Stomach (tissue), 8 donors: ENCODE measurements at regions not wholly inside any gene's neighbourhood (a gene's known extent, or its start where the extent isn't known, plus 50 kb on each side); places are given as distances from the start of the nearest gene placed in this dataset.
"Not testable (repeated sequence)": the region's sequence is repeated elsewhere in the genome, so short reads cannot be mapped to it uniquely, and the experiment has no call there.

Source experiments
- DNase-seq, 2 donors: peaks; one replicate each; pipeline versions ENCODE4 v3.0.0 to v3.0.0-alpha.2; 2013 to 2019
- H3K27ac ChIP-seq, 5 donors: fragments of 200-600 bp in 4 of 5; sonication (generic) in 4 of 5; one replicate each; pipeline ENCODE4 v1.5.1; 2013 to 2019; ENCODE audit warnings: mild to moderate bottlenecking in 1 of 5, moderate library complexity in 1 of 5
- H3K27me3 ChIP-seq, 3 donors: fragments of 200-600 bp; sonication (generic); one replicate each; pipeline ENCODE4 v1.5.1; 2017 to 2019; ENCODE audit warnings: mixed run types in 1 of 3
- H3K36me3 ChIP-seq, 4 donors: fragments of 200-600 bp; sonication (generic); 1 replicate in 3 of 4; 2 replicates in 1 of 4; pipeline ENCODE4 v1.5.1; 2016 to 2019
- H3K4me1 ChIP-seq, 4 donors: fragments of 200-600 bp; sonication (generic); one replicate each; pipeline ENCODE4 v1.5.1; 2016 to 2019
- H3K4me3 ChIP-seq, 4 donors: fragments of 200-600 bp; sonication (generic) in 3 of 4; one replicate each; pipeline ENCODE4 v1.5.1; 2016 to 2019; ENCODE audit warnings: mild to moderate bottlenecking in 1 of 4
- H3K9me3 ChIP-seq, 4 donors: fragments of 200-600 bp; sonication (generic); one replicate each; pipeline ENCODE4 v1.5.1; 2016 to 2019
- EP300 ChIP-seq: sonication (generic); formaldehyde crosslinking; IDR thresholded peaks from one replicate; pipeline ENCODE4 v1.6.1; 2017; ENCODE audit warnings: antibody characterized with exemption
- POLR2A ChIP-seq, 4 donors: fragments of 450-650 bp; IDR thresholded peaks; one replicate each; pipeline ENCODE4 v1.6.1; 2016; ENCODE audit warnings: antibody characterized with exemption in 4 of 4, control low read depth in 2 of 4, mild to moderate bottlenecking in 1 of 4, moderate library complexity in 1 of 4
- POLR2AphosphoS5 ChIP-seq, 3 donors: sonication (generic); formaldehyde crosslinking; IDR thresholded peaks; one replicate each; pipeline ENCODE4 v1.6.1; 2016; ENCODE audit warnings: antibody characterized with exemption in 3 of 3
- WGBS, 5 donors: extraction: QIAGEN DNeasy Blood & Tissue Kit in 3 of 5; methylation state at CpG; one replicate each; pipeline versions ENCODE4 v1.1.5 to v1.1.7; 2013 to 2018; 5-methylcytosine and 5-hydroxymethylcytosine counted together
- intact Hi-C: fragments of 100-400 bp; cut with DNase I; formaldehyde crosslinking; loops from one replicate; pipeline ENCODE4 v1.15.1; 2023; ENCODE audit warnings: low total_unique reads
- TF ChIP-seq, protein P1 (sequence below), 7 experiments: fragments of 450-650 bp in 4 of 7; fragments of 200-600 bp in 3 of 7; sonication (generic) in 3 of 7; IDR thresholded peaks; one replicate each; pipeline ENCODE4 v1.5.1; 2016 to 2019; ENCODE audit warnings: antibody characterized with exemption in 7 of 7, control low read depth in 2 of 7, mild to moderate bottlenecking in 1 of 7
- donor health status: healthy with polysubstance abuse.
- donor health status: Bipolar disorder and iron deficiency.
- donor health status: healthy.

GRCh38 chr13:57899096-57899495, 267.6 kb downstream of the PCDH17 start:
- peaks cover 0 to 21% (median 0%) of the 10 kb centered on the region in 4 donors for H3K9me3 ChIP-seq
- H3K4me3 ChIP-seq, result no peak overlapping the region
- intact Hi-C loops, result no loop called here
- TF ChIP-seq POLR2AphosphoS5 (IDR thresholded peaks at IDR 0.05) (no peak), EP300 (no peak)
- TF ChIP-seq, protein P1, sequence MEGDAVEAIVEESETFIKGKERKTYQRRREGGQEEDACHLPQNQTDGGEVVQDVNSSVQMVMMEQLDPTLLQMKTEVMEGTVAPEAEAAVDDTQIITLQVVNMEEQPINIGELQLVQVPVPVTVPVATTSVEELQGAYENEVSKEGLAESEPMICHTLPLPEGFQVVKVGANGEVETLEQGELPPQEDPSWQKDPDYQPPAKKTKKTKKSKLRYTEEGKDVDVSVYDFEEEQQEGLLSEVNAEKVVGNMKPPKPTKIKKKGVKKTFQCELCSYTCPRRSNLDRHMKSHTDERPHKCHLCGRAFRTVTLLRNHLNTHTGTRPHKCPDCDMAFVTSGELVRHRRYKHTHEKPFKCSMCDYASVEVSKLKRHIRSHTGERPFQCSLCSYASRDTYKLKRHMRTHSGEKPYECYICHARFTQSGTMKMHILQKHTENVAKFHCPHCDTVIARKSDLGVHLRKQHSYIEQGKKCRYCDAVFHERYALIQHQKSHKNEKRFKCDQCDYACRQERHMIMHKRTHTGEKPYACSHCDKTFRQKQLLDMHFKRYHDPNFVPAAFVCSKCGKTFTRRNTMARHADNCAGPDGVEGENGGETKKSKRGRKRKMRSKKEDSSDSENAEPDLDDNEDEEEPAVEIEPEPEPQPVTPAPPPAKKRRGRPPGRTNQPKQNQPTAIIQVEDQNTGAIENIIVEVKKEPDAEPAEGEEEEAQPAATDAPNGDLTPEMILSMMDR (IDR thresholded peaks at IDR 0.05), result no peak
- no peaks in the 10 kb centered on the region for H3K27me3 ChIP-seq
- no peaks in the 10 kb centered on the region for H3K36me3 ChIP-seq
- peak in 1 of 2 donors; percentile 5 for DNase-seq
- 81 to 89% (median 87%) methylated on average over 4 of the region's 4 CpGs for WGBS, 5 donors
- H3K27ac ChIP-seq, result no peak overlapping the region
- no peaks in the 10 kb centered on the region for H3K4me1 ChIP-seq

DNA sequence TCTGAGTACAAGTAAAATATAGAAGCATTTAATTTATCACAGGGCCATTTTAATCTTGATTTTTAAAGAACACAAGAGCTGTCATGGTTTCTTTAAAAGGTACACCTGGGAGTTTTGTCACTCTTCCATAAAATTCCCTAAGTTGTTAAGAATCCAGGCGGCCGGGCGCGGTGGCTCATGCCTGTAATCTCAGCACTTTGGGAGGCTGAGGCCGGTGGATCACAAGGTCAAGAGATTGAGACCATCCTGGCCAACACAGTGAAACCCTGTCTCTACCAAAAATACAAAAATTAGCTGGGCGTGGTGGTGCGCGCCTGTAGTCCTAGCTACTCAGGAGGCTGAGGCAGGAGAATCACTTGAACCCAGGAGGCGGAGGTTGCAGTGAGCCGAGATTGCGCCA, 278.3 kb downstream of the PCDH17 start:
- not testable (repeated sequence) for H3K27me3 ChIP-seq
- peaks cover 0 to 14% (median 2%) of the 10 kb centered on the region in 4 donors for H3K9me3 ChIP-seq

DNA sequence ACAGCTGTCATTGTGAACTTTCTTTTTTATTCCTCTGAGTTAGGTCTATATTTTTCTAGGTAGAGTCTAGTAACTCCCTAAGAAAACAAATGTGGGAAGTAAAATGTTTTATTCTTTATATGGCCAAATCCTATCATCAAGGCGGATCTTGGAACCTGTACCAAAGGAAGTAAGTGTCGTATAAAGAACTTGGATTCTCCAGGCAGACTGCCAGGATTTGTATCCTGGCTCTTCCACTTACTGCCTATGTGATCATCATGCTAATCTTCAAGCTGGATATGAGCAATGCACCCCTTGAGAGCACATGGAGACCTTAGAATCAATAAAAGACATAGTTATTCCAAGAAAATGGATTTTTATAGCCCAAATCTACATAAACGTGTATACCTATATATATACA, 286.5 kb downstream of the PCDH17 start:
- H3K27me3 ChIP-seq, result no peaks in the 10 kb centered on the region
- H3K4me3 ChIP-seq, result no peak overlapping the region
- DNase-seq, result no peak
- WGBS, 5 donors, result 71 to 86% (median 81%) methylated on average over 3 of the region's 3 CpGs
- no peaks in the 10 kb centered on the region for H3K9me3 ChIP-seq
- intact Hi-C loops, result no loop called here
- H3K4me1 ChIP-seq, result no peaks in the 10 kb centered on the region
- H3K27ac ChIP-seq, result no peak overlapping the region
- TF ChIP-seq POLR2A (IDR thresholded peaks at IDR 0.05) (no peak), POLR2AphosphoS5 (IDR thresholded peaks at IDR 0.05) (no peak), EP300 (no peak)
- TF ChIP-seq, protein P1 (IDR thresholded peaks at IDR 0.05), result no peak
- no peaks in the 10 kb centered on the region for H3K36me3 ChIP-seq

More for the DNA sequence above, 278.3 kb downstream of the PCDH17 start:
- H3K27ac ChIP-seq, intact Hi-C loops, H3K4me1 ChIP-seq, H3K4me3 ChIP-seq, H3K36me3 ChIP-seq, DNase-seq: not testable (repeated sequence)
- 94 to 98% (median 97%) methylated on average over 9 to 11 of the region's 11 CpGs for WGBS, 5 donors

GRCh38 chr13:57918913-57919312, 287.4 kb downstream of the PCDH17 start:
- Histone ChIP-seq H3K9me3 (no peaks in the 10 kb centered on the region), H3K27me3 (no peaks in the 10 kb centered on the region), H3K4me1 (no peaks in the 10 kb centered on the region), H3K27ac (no peak overlapping the region), H3K4me3 (no peak overlapping the region), H3K36me3 (no peaks in the 10 kb centered on the region)
- WGBS, 5 donors, result 78 to 86% (median 83%) methylated on average over 2 of the region's 2 CpGs
- no peak for DNase-seq
- TF ChIP-seq EP300 (no peak), POLR2A (IDR thresholded peaks at IDR 0.05) (no peak), POLR2AphosphoS5 (IDR thresholded peaks at IDR 0.05) (no peak)
- TF ChIP-seq, protein P1 (IDR thresholded peaks at IDR 0.05), result no peak
- intact Hi-C loops, result no loop called here

DNA sequence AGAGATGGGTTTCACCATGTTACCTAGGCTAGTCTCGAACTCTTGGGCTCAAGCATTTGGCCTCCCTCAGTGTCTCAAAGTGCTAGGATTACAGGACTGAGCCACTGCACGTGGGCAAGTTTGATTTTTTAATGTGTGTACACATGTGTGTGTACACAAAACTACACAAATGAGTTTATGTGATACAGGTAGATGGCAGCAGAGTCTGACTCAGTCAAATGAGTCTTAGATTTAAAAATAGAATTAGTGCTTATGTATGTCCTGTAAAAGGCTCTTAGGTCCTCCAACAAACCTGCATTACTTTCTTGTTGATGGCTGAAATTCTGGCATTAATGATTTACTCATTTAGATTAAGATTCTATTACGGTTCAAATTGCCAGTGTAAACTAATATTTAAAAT, 293.7 kb downstream of the PCDH17 start:
- Histone ChIP-seq H3K4me1 (no peaks in the 10 kb centered on the region), H3K4me3 (no peak overlapping the region), H3K27ac (no peak overlapping the region), H3K27me3 (no peaks in the 10 kb centered on the region), H3K9me3 (no peaks in the 10 kb centered on the region), H3K36me3 (no peaks in the 10 kb centered on the region)
- peak in 1 of 2 donors; percentile 42 for DNase-seq
- intact Hi-C loops, result no loop called here
- TF ChIP-seq EP300, result no peak
- TF ChIP-seq, protein P1 (IDR thresholded peaks at IDR 0.05), result peak in 1 of 7 experiments; percentile 19
- TF ChIP-seq POLR2AphosphoS5 (IDR thresholded peaks at IDR 0.05), result no peak
- no peak for TF ChIP-seq POLR2A (IDR thresholded peaks at IDR 0.05)
- 34 to 61% (median 42%) methylated on average over 3 of the region's 3 CpGs for WGBS, 5 donors
